GM06990 (cell line): ENCODE measurements at regions not wholly inside any gene's neighbourhood (a gene's known extent, or its start where the extent isn't known, plus 50 kb on each side); places are given as distances from the start of the nearest gene placed in this dataset.

Experiments
- DNase-seq: peaks from one replicate; pipeline ENCODE4 v3.0.0-alpha.2; 2011; ENCODE audit not compliant: insufficient read length; ENCODE audit errors: extremely low read depth
- H3K27me3 ChIP-seq: replicated peaks from 2 replicates; pipeline ENCODE4 v1.6.0; 2011; ENCODE audit warnings: low read length; ENCODE audit not compliant: control insufficient read depth, insufficient read depth
- H3K36me3 ChIP-seq: 2 replicates; pipeline ENCODE4 v1.5.1; 2011; ENCODE audit warnings: low read length; ENCODE audit not compliant: control insufficient read depth, insufficient read depth
- H3K4me3 ChIP-seq: replicated peaks from 2 replicates; pipeline ENCODE4 v1.5.1; 2011; ENCODE audit warnings: low read depth, mild to moderate bottlenecking, control low read depth, low read length
- TF ChIP-seq, protein P1 (sequence below): IDR thresholded peaks from 2 replicates; pipeline ENCODE4 v1.5.1; 2011; ENCODE audit warnings: low read length, control low read depth, mild to moderate bottlenecking, inconsistent platforms; ENCODE audit not compliant: insufficient read depth, poor library complexity, severe bottlenecking

DNA sequence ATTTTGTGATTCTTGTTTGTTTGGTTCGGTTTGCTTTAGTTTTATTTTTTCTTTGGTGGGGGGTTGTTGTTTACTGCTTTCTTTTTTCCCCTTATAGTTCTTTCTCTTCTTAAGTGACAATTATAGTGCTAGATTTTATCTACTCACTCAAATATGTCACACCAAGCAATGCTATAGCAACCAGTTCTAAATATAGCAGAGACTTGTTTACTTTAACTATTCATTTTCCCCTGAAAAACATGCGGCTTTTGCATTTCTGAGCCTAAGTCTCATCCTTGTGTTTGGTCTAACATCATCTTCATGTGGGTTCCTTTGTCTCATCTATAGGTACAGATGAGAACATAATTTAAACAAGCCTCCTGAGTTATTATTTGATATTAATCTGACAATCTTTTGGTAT, 676.6 kb downstream of the FAT4 start:
- Histone ChIP-seq H3K36me3 (no peaks in the 10 kb centered on the region), H3K27me3 (no peaks in the 10 kb centered on the region), H3K4me3 (no peak overlapping the region)
- TF ChIP-seq, protein P1, sequence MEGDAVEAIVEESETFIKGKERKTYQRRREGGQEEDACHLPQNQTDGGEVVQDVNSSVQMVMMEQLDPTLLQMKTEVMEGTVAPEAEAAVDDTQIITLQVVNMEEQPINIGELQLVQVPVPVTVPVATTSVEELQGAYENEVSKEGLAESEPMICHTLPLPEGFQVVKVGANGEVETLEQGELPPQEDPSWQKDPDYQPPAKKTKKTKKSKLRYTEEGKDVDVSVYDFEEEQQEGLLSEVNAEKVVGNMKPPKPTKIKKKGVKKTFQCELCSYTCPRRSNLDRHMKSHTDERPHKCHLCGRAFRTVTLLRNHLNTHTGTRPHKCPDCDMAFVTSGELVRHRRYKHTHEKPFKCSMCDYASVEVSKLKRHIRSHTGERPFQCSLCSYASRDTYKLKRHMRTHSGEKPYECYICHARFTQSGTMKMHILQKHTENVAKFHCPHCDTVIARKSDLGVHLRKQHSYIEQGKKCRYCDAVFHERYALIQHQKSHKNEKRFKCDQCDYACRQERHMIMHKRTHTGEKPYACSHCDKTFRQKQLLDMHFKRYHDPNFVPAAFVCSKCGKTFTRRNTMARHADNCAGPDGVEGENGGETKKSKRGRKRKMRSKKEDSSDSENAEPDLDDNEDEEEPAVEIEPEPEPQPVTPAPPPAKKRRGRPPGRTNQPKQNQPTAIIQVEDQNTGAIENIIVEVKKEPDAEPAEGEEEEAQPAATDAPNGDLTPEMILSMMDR = no peak
- no peak for DNase-seq

DNA sequence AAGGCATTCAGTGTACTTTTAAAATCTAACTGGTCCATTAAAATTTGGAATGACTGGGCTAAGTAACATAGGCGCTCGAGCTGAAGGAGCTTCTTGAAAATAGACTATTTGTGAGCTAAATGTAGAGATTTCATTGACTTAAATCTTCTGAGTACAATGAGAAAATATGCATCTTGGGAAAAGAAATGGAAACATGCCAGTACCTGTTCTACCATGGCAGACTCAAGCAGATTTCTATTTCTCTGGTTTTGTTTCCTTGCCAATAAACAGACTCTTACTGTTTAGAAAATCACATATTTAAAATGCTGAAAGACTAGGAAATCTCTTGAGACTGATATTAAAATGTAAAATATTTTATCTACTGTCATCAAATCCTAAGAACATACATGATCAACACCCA, 678.1 kb downstream of the FAT4 start:
- H3K27me3 ChIP-seq = no peaks in the 10 kb centered on the region
- H3K4me3 ChIP-seq = no peak overlapping the region
- TF ChIP-seq, protein P1 = no peak
- DNase-seq = no peak
- no peaks in the 10 kb centered on the region for H3K36me3 ChIP-seq

DNA sequence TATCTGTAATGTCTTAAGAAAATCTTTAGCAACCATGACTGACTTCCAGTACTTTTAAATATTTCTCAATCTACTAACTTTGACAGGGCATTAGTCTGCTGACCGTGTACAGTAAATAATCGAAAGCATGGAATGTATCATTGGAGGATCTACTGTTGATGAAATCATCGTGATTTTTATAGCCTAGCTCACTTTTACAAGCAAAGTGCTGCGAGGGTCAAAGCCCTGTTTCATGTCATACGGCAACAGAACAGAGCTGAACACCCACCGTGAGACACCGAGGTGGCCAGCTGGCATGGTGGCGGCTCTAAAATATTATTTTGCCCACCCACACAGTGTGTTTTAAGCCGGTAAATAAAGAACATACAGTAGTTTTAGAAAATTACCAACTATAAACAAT, 679.3 kb downstream of the FAT4 start:
- no peak for DNase-seq
- Histone ChIP-seq H3K4me3 (no peak overlapping the region), H3K27me3 (no peaks in the 10 kb centered on the region), H3K36me3 (no peaks in the 10 kb centered on the region)
- TF ChIP-seq, protein P1 = no peak

DNA sequence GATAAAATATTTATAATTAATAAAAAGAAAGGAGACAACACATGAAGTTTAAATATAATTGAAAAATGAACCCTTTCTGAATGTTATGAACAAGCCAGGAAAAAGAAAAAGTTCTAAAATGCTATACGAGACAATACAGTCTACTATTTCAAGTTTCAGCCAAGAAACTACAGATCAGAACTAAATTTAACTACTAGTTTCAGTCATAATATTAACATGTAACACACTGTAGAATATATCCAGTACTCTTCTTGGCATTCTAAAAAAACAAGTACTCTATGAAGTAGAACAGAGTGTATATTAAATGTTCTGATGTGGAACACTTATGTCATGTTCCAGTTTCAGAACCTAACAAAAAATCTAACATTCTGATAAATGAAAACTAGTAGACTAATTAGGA, 679.7 kb downstream of the FAT4 start:
- TF ChIP-seq, protein P1 = no peak
- no peak for DNase-seq
- no peaks in the 10 kb centered on the region for H3K36me3 ChIP-seq
- H3K27me3 ChIP-seq = no peaks in the 10 kb centered on the region
- no peak overlapping the region for H3K4me3 ChIP-seq

DNA sequence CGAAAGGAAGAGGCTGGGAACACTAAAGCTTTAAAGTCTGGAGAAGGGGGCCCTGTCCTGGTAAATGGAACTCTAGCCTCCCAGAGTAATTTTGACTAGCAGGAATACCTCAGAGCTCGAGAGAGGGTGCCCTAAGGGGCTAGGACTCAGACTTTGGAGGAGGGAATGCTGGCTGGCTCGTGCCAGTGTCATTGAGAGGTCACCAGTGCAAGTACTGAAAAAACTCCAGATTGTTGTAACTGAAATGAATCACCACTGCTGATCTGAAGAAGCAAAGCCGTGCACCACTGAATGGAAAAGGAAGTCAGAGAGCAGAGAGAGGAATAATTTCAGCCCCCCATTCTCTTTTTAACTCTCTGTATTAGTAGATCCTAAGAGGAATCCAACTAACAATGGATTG, 690.2 kb downstream of the FAT4 start:
- Histone ChIP-seq H3K27me3 (no peaks in the 10 kb centered on the region), H3K4me3 (no peak overlapping the region), H3K36me3 (no peaks in the 10 kb centered on the region)
- DNase-seq = no peak
- TF ChIP-seq, protein P1 = no peak

DNA sequence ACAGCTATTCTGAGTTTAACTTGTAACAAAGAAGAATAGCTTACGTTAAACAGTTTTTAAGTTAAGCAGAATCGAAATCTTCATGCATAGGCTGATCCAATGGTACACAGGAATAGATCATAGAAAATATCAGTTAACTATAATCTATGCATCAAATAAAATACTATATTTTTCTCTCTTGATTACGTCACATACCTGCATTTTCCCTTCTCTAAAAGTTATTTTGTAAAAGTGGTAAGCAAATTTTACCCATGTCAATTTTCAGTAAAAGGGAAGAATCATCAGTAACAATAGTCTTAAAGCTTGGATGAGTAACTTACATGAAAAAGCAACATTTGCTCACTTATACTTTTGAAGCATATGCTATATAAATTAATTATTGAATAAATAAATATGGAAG, 692.4 kb downstream of the FAT4 start:
- TF ChIP-seq, protein P1 = no peak
- H3K36me3 ChIP-seq = no peaks in the 10 kb centered on the region
- no peak overlapping the region for H3K4me3 ChIP-seq
- no peak for DNase-seq
- no peaks in the 10 kb centered on the region for H3K27me3 ChIP-seq
